ENCODE measurements at regions not wholly inside any gene's neighbourhood (a gene's known extent, or its start where the extent isn't known, plus 50 kb on each side); places are given as distances from the start of the nearest gene placed in this dataset.

- no peak overlapping the region for H3K4me3 ChIP-seq (ENCODE audit: low read depth in 1 of 3, low read length in 3 of 3)
- WGBS: 48% methylated on average over 2 of the region's 2 CpGs
- TF ChIP-seq FOXA2 (IDR thresholded peaks at IDR 0.05): no peak
- no peak for TF ChIP-seq REST (IDR thresholded peaks at IDR 0.05)
- TF ChIP-seq YY1 (IDR thresholded peaks at IDR 0.05): no peak
- no peak for TF ChIP-seq CTCF (IDR thresholded peaks at IDR 0.05; ENCODE audit: low read depth, low read length, missing input control)
- no peaks in the 10 kb centered on the region for H3K4me1 ChIP-seq (ENCODE audit: control insufficient read depth in 4 of 4, insufficient read depth in 4 of 4, low read length in 3 of 4)
- no peaks in the 10 kb centered on the region for H3K36me3 ChIP-seq (ENCODE audit: control insufficient read depth in 4 of 4, insufficient read depth in 3 of 4, low read depth in 1 of 4, low read length in 3 of 4)
- H3K27me3 ChIP-seq (ENCODE audit: control insufficient read depth in 4 of 4, insufficient read depth in 4 of 4, low read length in 3 of 4): peaks cover 0 to 2% (median 0%) of the 10 kb centered on the region in 4 donors
- H3K9me3 ChIP-seq (ENCODE audit: control insufficient read depth in 4 of 4, low read length in 3 of 4): no peaks in the 10 kb centered on the region
- DNase-seq (ENCODE audit: low spot score): no peak
- H3K9ac ChIP-seq (ENCODE audit: low read depth in 1 of 2, low read length in 2 of 2): no peak overlapping the region
- H3K27ac ChIP-seq (ENCODE audit: low read depth in 1 of 2, low read length in 2 of 2): no peak overlapping the region
These were observed 384.3 kb upstream of the EPHA6 start for GRCh38 chr3:96430079-96430478.

GRCh38 chr3:96434651-96435050, 379.7 kb upstream of the EPHA6 start:
- H3K36me3 ChIP-seq (ENCODE audit: control insufficient read depth in 4 of 4, insufficient read depth in 3 of 4, low read depth in 1 of 4, low read length in 3 of 4): no peaks in the 10 kb centered on the region
- TF ChIP-seq MAX (IDR thresholded peaks at IDR 0.05) (no peak), REST (IDR thresholded peaks at IDR 0.05) (no peak), FOXA1 (IDR thresholded peaks at IDR 0.05) (no peak), GABPA (IDR thresholded peaks at IDR 0.05 in 1 of 2, conservative IDR thresholded peaks at IDR 0.05 in 1 of 2) (no peak), EGR1 (IDR thresholded peaks at IDR 0.05; ENCODE audit: low read depth in 2 of 2) (no peak), HNF4A (conservative IDR thresholded peaks at IDR 0.05) (no peak), CTCF (IDR thresholded peaks at IDR 0.05; ENCODE audit: low read depth, low read length, missing input control) (no peak), JUND (IDR thresholded peaks at IDR 0.05) (no peak), SP1 (IDR thresholded peaks at IDR 0.05) (no peak), RXRA (IDR thresholded peaks at IDR 0.05) (no peak), ZBTB33 (IDR thresholded peaks at IDR 0.05) (no peak), RAD21 (IDR thresholded peaks at IDR 0.05) (no peak), YY1 (IDR thresholded peaks at IDR 0.05) (no peak), TAF1 (conservative IDR thresholded peaks at IDR 0.05) (no peak), ATF3 (IDR thresholded peaks at IDR 0.05) (no peak), FOXA2 (IDR thresholded peaks at IDR 0.05) (no peak), NR2F2 (IDR thresholded peaks at IDR 0.05) (no peak), HNF4G (IDR thresholded peaks at IDR 0.05) (no peak)
- H3K27me3 ChIP-seq (ENCODE audit: control insufficient read depth in 4 of 4, insufficient read depth in 4 of 4, low read length in 3 of 4): peaks cover 0 to 2% (median 0%) of the 10 kb centered on the region in 4 donors
- H3K27ac ChIP-seq (ENCODE audit: low read depth in 1 of 2, low read length in 2 of 2): no peak overlapping the region
- no peak overlapping the region for H3K9ac ChIP-seq (ENCODE audit: low read depth in 1 of 2, low read length in 2 of 2)
- no peak overlapping the region for H3K4me3 ChIP-seq (ENCODE audit: low read depth in 1 of 3, low read length in 3 of 3)
- no peak for DNase-seq (ENCODE audit: low spot score)
- H3K4me1 ChIP-seq (ENCODE audit: control insufficient read depth in 4 of 4, insufficient read depth in 4 of 4, low read length in 3 of 4): no peaks in the 10 kb centered on the region
- H3K9me3 ChIP-seq (ENCODE audit: control insufficient read depth in 4 of 4, low read length in 3 of 4): no peaks in the 10 kb centered on the region
- WGBS: 64% methylated on average over 2 of the region's 2 CpGs
